PC-3 (cell line): ENCODE measurements at regions not wholly inside any gene's neighbourhood (a gene's known extent, or its start where the extent isn't known, plus 50 kb on each side); places are given as distances from the start of the nearest gene placed in this dataset.

Source experiments
- ATAC-seq: fragments of 200-7000 bp; cut with Tn5 transposase; 2 replicates; pipeline ENCODE4 v1.9.1; 2020; ENCODE audit warnings: mild to moderate bottlenecking, moderate library complexity
- BruUV-seq: library from RNA; stranded (reverse); fragments of 400-500 nt; replicated peaks from 2 replicates; lab custom pipeline; 2021; lab: Mats Ljungman, UMichigan
- CTCF ChIA-PET: fragments of 300-600 bp; sonication (Branson Sonifier 250); formaldehyde crosslinking; loops from one replicate; lab custom pipeline; 2022; ENCODE audit warnings: antibody characterized with exemption; lab: Charles Lee
- POLR2A ChIA-PET: fragments of 300-600 bp; sonication (Branson Sonifier 250); formaldehyde crosslinking; loops from one replicate; lab custom pipeline; 2022; ENCODE audit warnings: antibody characterized with exemption; ENCODE audit not compliant: unreplicated experiment; lab: Charles Lee
- DNase-seq: peaks from one replicate; pipeline ENCODE4 v3.0.0-alpha.2; 2015
- H2AFZ ChIP-seq: fragments of 300-600 bp; sonication (generic); 2 replicates; pipeline ENCODE4 v1.6.0; 2016; ENCODE audit warnings: antibody characterized with exemption, low read length
- H3F3A ChIP-seq: fragments of 300-600 bp; sonication (generic); one replicate; pipeline ENCODE4 v1.6.0; 2017; ENCODE audit warnings: antibody characterized with exemption, low read length, control low read depth, mild to moderate bottlenecking; ENCODE audit not compliant: unreplicated experiment
- H3K27ac ChIP-seq: fragments of 300-600 bp; sonication (generic); 2 replicates; pipeline ENCODE4 v1.5.1; 2016; ENCODE audit warnings: mild to moderate bottlenecking, low read length
- H3K27me3 ChIP-seq: fragments of 300-600 bp; sonication (generic); 2 replicates; pipeline ENCODE4 v1.6.1; 2016; ENCODE audit warnings: low read length, mixed read lengths
- H3K36me3 ChIP-seq: fragments of 300-600 bp; sonication (generic); 2 replicates; pipeline ENCODE4 v1.6.1; 2016; ENCODE audit warnings: low read depth, mixed run types, low read length, mixed read lengths
- H3K4me1 ChIP-seq: fragments of 300-600 bp; sonication (generic); 2 replicates; pipeline ENCODE4 v1.5.1; 2016; ENCODE audit warnings: low read length; ENCODE audit not compliant: insufficient read depth
- H3K4me2 ChIP-seq: fragments of 300-600 bp; sonication (generic); 2 replicates; pipeline ENCODE4 v1.6.0; 2016; ENCODE audit warnings: low read length
- H3K4me3 ChIP-seq: fragments of 300-600 bp; sonication (generic); 2 replicates; pipeline ENCODE4 v1.5.1; 2016; ENCODE audit warnings: mild to moderate bottlenecking, low read length, mixed read lengths
- H3K79me2 ChIP-seq: fragments of 300-600 bp; sonication (generic); 2 replicates; pipeline ENCODE4 v1.6.1; 2017; ENCODE audit warnings: low read length, mixed read lengths
- H3K9ac ChIP-seq: fragments of 300-600 bp; sonication (generic); 2 replicates; pipeline ENCODE4 v1.6.0; 2016; ENCODE audit warnings: mild to moderate bottlenecking, low read length
- H3K9me2 ChIP-seq: fragments of 300-600 bp; sonication (generic); replicated peaks from 2 replicates; pipeline ENCODE4 v1.6.1; 2016; ENCODE audit warnings: mixed run types, low read length, mixed read lengths
- H3K9me3 ChIP-seq: fragments of 300-600 bp; sonication (generic); 2 replicates; pipeline ENCODE4 v1.6.1; 2016; ENCODE audit warnings: low read length, mixed read lengths
- H4K20me1 ChIP-seq: fragments of 300-600 bp; sonication (generic); 2 replicates; pipeline ENCODE4 v1.6.1; 2016; ENCODE audit warnings: low read length, mixed read lengths
- EZH2 ChIP-seq: fragments of 300-600 bp; sonication (generic); IDR thresholded peaks from one replicate; pipeline ENCODE4 v1.6.1; 2017; ENCODE audit warnings: antibody characterized with exemption, mild to moderate bottlenecking, low read length; ENCODE audit not compliant: unreplicated experiment
- EZH2phosphoT487 ChIP-seq: fragments of 300-600 bp; sonication (generic); IDR thresholded peaks from 2 replicates; pipeline ENCODE4 v1.6.1; 2018; ENCODE audit warnings: mild to moderate bottlenecking, antibody characterized with exemption, low read length, borderline replicate concordance
- intact Hi-C: fragments of 100-400 bp; cut with micrococcal nuclease; formaldehyde crosslinking; loops from 2 replicates; pipeline ENCODE4 v1.9.0; 2023
- TF ChIP-seq, protein P1 (sequence below): fragments of 300-600 bp; sonication (generic); conservative IDR thresholded peaks from 2 replicates; pipeline ENCODE4 v1.5.1; 2017; ENCODE audit warnings: antibody characterized with exemption, low read depth, mild to moderate bottlenecking, low read length

DNA sequence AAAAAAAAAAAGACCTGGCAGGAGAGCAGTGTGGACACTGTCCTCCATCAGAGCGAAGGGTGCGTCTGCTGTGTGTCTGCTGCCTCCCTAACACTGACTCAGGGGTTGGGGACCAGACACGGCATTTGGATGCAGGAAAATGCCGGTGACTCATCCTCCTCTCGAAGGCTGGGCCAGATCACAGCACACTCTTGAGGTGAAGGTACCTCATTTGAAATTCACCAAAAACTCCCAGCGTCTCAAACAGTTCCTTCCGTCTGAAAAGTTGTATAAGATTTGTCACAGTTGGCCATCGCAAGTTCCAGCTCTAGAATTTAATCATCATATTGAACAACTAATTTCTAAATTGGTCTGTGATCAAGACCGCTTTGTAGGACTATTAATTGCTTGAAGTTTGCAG, 118.1 kb upstream of the LYZL2 start:
- Histone ChIP-seq H3F3A (no peaks in the 10 kb centered on the region), H3K9me3 (no peaks in the 10 kb centered on the region), H4K20me1 (no peaks in the 10 kb centered on the region), H2AFZ (no peak overlapping the region), H3K27me3 (no peaks in the 10 kb centered on the region), H3K9me2 (no peaks in the 10 kb centered on the region), H3K9ac (no peak overlapping the region), H3K79me2 (no peaks in the 10 kb centered on the region), H3K4me3 (no peak overlapping the region), H3K4me2 (no peak overlapping the region), H3K36me3 (no peaks in the 10 kb centered on the region), H3K4me1 (no peaks in the 10 kb centered on the region), H3K27ac (no peak overlapping the region)
- DNase-seq (peak; percentile 56), ATAC-seq (peak; percentile 79)
- no TSS peak for BruUV-seq
- TF ChIP-seq, protein P1, sequence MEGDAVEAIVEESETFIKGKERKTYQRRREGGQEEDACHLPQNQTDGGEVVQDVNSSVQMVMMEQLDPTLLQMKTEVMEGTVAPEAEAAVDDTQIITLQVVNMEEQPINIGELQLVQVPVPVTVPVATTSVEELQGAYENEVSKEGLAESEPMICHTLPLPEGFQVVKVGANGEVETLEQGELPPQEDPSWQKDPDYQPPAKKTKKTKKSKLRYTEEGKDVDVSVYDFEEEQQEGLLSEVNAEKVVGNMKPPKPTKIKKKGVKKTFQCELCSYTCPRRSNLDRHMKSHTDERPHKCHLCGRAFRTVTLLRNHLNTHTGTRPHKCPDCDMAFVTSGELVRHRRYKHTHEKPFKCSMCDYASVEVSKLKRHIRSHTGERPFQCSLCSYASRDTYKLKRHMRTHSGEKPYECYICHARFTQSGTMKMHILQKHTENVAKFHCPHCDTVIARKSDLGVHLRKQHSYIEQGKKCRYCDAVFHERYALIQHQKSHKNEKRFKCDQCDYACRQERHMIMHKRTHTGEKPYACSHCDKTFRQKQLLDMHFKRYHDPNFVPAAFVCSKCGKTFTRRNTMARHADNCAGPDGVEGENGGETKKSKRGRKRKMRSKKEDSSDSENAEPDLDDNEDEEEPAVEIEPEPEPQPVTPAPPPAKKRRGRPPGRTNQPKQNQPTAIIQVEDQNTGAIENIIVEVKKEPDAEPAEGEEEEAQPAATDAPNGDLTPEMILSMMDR, result no peak
- no peak for TF ChIP-seq EZH2phosphoT487
- TF ChIP-seq EZH2, result no peak
- POLR2A ChIA-PET, result no interaction called here
- intact Hi-C loops, result no loop called here
- CTCF ChIA-PET, result no interaction called here

DNA sequence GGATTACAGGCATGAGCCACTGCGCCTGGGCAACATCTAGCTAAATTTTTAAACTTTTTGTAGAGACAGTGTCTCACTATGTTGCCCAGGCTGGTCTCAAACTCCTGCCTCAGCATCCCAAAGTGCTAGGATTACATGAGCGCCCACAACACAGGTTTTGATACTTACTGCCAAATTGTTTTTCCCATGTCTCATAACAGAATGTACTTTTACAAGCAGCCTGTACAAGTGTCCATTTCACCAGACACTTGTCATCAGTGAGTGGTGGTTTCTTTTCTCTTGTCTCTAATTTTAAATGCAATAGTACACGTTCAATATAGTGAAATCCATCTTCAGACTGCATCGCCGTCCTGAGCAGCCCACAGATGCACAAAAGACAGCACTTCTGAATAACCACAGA, 116.4 kb upstream of the LYZL2 start:
- BruUV-seq, result no TSS peak
- Histone ChIP-seq H3K79me2 (no peaks in the 10 kb centered on the region), H2AFZ (no peak overlapping the region), H3K9ac (no peak overlapping the region), H3K36me3 (no peaks in the 10 kb centered on the region), H3K27me3 (no peaks in the 10 kb centered on the region), H3K4me2 (no peak overlapping the region), H3K9me3 (no peaks in the 10 kb centered on the region), H3K27ac (no peak overlapping the region), H3K9me2 (no peaks in the 10 kb centered on the region), H3K4me1 (no peaks in the 10 kb centered on the region), H4K20me1 (no peaks in the 10 kb centered on the region), H3K4me3 (no peak overlapping the region), H3F3A (no peaks in the 10 kb centered on the region)
- ATAC-seq (no peak), DNase-seq (no peak)
- ChIA-PET CTCF (no interaction called here), POLR2A (no interaction called here)
- intact Hi-C loops, result no loop called here
- TF ChIP-seq, protein P1, result no peak
- TF ChIP-seq EZH2, result no peak
- no peak for TF ChIP-seq EZH2phosphoT487

DNA sequence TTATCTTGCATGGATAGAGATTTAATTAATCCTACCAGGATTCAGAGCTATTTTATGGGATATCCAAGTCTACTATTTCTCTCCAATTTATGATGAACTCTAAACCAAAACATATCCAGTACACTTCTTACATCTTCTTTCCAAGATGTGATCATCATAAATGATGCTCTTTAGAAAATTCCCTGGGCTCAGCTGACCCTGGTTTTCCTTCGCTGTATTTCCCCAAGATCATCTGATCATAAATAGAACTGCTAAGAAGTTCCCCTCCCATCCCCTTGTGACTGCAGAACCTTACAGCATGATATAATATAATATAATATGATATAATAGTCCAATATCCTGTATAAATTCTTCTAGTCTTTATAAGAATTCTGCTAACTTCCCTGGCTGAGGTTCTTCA, 114.6 kb upstream of the LYZL2 start:
- ATAC-seq (no peak), DNase-seq (no peak)
- Histone ChIP-seq H3K27me3 (no peaks in the 10 kb centered on the region), H3F3A (no peaks in the 10 kb centered on the region), H3K9ac (no peak overlapping the region), H3K4me2 (no peak overlapping the region), H3K79me2 (no peaks in the 10 kb centered on the region), H3K9me3 (no peaks in the 10 kb centered on the region), H3K36me3 (no peaks in the 10 kb centered on the region), H3K27ac (no peak overlapping the region), H3K4me3 (no peak overlapping the region), H4K20me1 (no peaks in the 10 kb centered on the region), H3K4me1 (no peaks in the 10 kb centered on the region), H3K9me2 (no peaks in the 10 kb centered on the region), H2AFZ (no peak overlapping the region)
- intact Hi-C loops, result no loop called here
- TF ChIP-seq EZH2 (no peak), EZH2phosphoT487 (no peak)
- TF ChIP-seq, protein P1, result no peak
- no TSS peak for BruUV-seq
- CTCF ChIA-PET, result no interaction called here
- POLR2A ChIA-PET, result no interaction called here
